ENCODE measurements at regions not wholly inside any gene's neighbourhood (a gene's known extent, or its start where the extent isn't known, plus 50 kb on each side); places are given as distances from the start of the nearest gene placed in this dataset.

GRCh38 chr9:79240774-79241173 is 331.0 kb upstream of the TLE4 start:
- DNase-seq: no peak

GRCh38 chr9:79242489-79242888 is 329.3 kb upstream of the TLE4 start:
- peak in 1 of 2 experiments; percentile 14 for DNase-seq

- DNase-seq: no peak
Measured at GRCh38 chr9:79246170-79246569, 325.6 kb upstream of the TLE4 start.

- no peak for DNase-seq
Measured at GRCh38 chr9:79247021-79247420, 324.7 kb upstream of the TLE4 start.

- no peak for DNase-seq
Measured at GRCh38 chr9:79250806-79251205, 321.0 kb upstream of the TLE4 start.

GRCh38 chr9:79254900-79255650 is 316.7 kb upstream of the TLE4 start:
- peak in 1 of 2 experiments; percentile 43 for DNase-seq

GRCh38 chr9:79255651-79256260 is 316.0 kb upstream of the TLE4 start:
- DNase-seq: no peak

GRCh38 chr9:79256691-79257213 is 315.0 kb upstream of the TLE4 start:
- peak; percentile 89 to 97 for DNase-seq

GRCh38 chr9:79257228-79257781 is 314.5 kb upstream of the TLE4 start:
- DNase-seq: peak in 1 of 2 experiments; percentile 55

- peak in 1 of 2 experiments; percentile 51 for DNase-seq
Measured at GRCh38 chr9:79257790-79258351, 313.9 kb upstream of the TLE4 start.

- peak in 1 of 2 experiments; percentile 31 for DNase-seq
Measured at GRCh38 chr9:79259858-79260257, 311.9 kb upstream of the TLE4 start.

GRCh38 chr9:79263628-79264027 is 308.1 kb upstream of the TLE4 start:
- no peak for DNase-seq

GRCh38 chr9:79264041-79264440 is 307.7 kb upstream of the TLE4 start:
- peak; percentile 59 to 88 for DNase-seq

- peak; percentile 91 to 98 for DNase-seq
Measured at GRCh38 chr9:79264511-79265355, 307.0 kb upstream of the TLE4 start.

- DNase-seq: no peak
Measured at GRCh38 chr9:79266986-79267385, 304.8 kb upstream of the TLE4 start.

- peak; percentile 53 to 86 for DNase-seq
Measured at GRCh38 chr9:79268806-79269205, 303.0 kb upstream of the TLE4 start.

GRCh38 chr9:79273311-79273710 is 298.5 kb upstream of the TLE4 start:
- DNase-seq: no peak

- no peak for DNase-seq
Measured at GRCh38 chr9:79279356-79279755, 292.4 kb upstream of the TLE4 start.

GRCh38 chr9:79280691-79281090 is 291.1 kb upstream of the TLE4 start:
- DNase-seq: no peak

GRCh38 chr9:79284081-79284480 is 287.7 kb upstream of the TLE4 start:
- DNase-seq: no peak

- DNase-seq: no peak
Measured at GRCh38 chr9:79286992-79287707, 284.6 kb upstream of the TLE4 start.

- DNase-seq: no peak
Measured at GRCh38 chr9:79287708-79288290, 284.0 kb upstream of the TLE4 start.
